Hematopoietic multipotent progenitor cell treated with erythropoietin and hydrocortisone succinate and interleukin-3 and kit ligand, for 6 days (in vitro differentiated cells): ENCODE measurements at regions not wholly inside any gene's neighbourhood (a gene's known extent, or its start where the extent isn't known, plus 50 kb on each side); places are given as distances from the start of the nearest gene placed in this dataset.

Experiments used
- DNase-seq: peaks from one replicate; pipeline ENCODE4 v3.0.0-alpha.2; 2015

DNA sequence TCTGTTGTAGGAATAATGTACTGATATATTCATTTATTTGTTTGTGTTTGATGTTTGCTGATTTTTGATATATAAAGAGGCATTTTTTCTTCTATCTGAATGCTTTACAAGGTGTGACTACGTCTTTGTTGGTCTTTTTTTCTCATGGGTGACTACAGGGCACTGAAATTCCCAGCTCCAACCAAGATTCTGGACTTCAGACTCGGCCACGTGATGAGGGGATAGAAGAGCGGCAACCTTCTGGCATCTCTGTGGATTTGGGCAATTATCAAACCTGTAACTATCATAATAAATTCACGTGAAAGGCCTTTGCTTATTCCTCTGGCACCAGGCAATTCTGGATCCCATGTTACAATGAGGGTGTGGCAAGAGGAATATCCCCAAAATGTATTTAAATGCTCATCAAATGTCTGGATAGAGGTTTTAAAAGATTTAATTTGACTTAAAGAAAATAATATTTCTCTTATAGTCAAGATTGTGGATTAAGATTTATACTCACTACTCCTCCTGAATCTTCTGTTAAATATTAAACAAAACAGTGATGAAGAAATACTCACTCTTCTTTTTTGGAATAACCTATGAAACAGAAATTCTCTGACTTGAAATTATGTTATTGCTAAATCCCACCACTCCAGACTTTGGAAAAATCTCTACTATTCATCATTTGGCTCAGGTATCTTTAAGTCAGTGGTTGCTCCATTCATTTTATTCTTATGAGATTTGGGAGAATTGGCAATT lies 276.3 kb downstream of the GPR37 start:
- DNase-seq: no peak

GRCh38 chr7:124482229-124482628 lies 283.4 kb downstream of the GPR37 start:
- DNase-seq: no peak

DNA sequence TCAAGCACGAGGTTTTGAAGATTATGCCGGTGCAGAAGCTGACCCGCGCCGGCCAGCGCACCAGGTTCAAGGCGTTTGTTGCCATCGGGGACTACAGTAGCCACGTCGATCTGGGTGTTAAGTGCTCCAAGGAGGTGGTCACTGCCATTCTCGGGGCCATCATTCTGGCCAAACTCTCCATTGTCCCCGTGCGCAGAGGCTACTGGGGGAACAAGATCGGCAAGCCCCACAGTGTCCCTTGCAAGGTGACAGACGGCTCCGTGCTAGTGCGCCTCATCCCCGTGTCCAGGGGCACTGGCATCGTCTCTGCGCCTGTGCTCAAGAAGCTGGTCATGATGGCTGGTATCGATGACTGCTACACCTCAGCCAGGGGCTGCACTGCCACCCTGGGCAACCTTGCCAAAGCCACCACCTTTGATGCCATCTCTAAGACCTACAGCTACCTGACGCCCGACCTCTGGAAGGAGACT lies 284.7 kb downstream of the GPR37 start:
- DNase-seq: no peak

DNA sequence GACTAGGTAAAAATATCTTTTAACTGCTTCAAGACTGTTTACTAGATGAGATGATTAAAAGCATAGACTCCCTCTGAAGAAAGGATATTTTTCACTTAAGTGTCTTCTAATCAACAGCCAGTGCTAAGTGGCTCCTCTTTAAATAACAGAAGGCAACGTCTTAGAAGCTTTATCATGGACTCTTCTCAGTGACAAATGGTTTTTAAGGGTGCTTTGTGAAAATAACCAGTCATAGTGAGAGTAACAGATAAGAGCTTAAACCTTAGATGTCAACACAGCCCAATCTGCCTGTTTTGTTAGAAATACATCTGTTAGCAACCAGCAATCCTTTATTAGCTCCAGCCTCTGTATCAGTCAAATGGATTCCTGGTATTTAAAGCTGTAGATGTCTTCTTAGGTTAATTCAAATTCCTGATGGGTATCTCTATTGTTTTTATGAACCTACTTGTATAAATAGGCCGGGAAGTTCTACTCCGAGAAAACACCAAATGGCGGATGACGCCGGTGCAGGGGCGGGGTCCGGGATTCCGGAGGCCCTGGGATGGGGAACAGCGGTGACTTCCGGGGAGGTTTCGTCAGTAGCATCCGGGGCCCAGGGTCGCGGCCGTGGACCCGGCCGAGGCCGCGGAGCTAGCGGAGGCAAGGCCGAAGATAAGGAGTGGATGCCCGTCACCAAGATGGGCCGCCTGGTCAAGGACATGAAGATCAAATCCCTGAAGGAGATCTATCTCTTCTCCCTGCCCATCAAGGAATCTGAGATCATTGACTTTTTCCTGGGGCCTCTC lies 285.4 kb downstream of the GPR37 start:
- DNase-seq: no peak

- DNase-seq: no peak
These were observed 303.3 kb downstream of the GPR37 start for GRCh38 chr7:124462249-124462648.

DNA sequence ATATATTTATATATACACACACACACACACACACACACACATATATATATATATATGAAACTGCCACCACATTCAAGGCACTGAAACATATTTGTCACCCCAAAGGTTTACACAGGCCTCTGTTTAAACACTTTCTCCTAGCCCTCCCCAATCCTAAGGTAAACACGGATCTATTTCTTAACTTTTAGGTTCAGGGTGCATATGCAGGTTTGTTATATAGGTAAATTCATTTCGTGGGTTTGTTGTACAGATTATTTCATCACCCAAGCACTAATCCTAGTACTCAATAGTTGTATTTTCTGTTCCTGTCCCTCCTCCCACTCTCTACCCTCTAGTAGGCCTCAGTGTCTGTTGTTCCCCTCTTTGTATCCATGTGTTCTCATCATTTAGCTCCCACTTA lies 305.0 kb downstream of the GPR37 start:
- no peak for DNase-seq

- DNase-seq: no peak
These were observed 305.5 kb downstream of the GPR37 start for GRCh38 chr7:124460056-124460450.

DNA sequence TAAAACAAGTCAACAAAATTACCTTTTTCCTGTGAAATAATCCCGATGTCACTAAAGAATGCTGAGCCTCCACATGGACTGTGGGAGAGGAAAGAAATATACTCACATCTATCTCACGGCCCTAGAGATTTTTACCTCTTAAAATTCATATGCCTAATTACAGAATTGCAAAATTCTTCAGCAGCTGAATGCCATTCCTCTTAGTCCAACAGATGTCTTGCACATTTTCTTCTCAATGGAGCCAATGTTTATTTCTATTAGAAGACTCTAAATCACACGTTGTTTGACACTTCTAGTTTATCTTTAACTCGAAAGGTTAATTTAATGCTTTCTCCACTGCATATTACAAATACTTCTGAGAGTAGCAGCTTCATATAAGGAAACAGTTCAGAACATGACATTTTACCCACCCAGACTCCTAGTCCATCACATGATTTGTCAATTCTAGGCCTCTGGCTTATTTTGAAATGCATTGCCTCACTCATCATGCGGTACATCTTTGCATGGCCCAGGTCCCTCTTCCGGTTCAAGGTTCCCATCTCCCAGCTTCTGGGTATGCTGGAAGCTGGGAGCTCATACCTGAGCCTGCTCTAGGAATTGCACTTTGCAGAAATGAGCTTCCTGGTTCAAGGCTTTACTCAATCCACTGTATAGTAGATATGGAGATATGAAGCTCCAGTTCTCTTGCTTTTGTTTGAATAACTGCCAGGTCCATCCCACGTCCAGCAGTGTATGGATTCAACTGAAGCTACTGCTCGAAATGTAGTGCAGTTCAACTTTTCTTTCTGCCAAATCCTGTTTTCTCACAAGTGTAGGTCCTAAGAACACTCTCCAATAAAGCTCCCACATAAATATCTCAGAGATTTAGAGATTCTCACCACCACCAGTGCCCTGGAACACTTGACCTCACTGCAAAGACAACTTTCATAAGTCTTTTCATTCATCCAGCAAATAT lies 306.2 kb downstream of the GPR37 start:
- no peak for DNase-seq

DNA sequence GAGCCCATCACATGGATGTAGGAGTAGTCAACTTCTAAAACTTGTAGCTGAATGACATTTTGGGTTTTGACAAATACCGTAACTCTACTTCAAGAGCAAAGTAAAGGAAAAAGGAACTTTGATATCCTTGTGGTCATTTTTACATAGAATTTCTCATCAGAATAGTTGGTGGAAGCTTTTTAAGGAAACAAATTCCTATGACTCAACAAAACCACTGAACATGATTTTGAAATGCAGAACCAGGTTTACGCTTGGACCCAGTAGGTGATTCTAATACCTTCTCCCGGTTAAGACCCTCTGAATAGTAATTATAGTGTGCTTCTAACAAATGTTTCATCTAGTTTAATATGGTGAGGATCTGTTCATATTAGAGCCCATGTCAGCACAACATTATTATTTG lies 307.8 kb downstream of the GPR37 start:
- no peak for DNase-seq

DNA sequence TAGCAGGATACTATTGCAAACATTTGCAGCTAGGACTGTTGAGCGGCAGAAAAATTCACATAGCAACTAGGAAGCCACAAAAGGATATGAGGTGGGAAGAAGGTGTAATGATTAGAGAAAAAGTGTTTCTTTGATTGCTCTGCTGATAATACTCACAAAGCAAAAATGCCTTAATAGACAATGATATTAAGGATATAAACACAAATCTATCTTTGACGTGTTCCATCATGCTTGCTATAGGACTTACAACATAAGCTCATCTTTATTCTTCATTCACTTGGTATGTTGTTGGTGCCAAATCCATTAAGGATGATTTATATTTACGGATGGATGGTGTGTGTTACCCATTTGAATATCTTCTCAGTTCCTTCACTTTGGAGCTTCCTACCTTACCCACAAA lies 309.3 kb downstream of the GPR37 start:
- DNase-seq: no peak

DNA sequence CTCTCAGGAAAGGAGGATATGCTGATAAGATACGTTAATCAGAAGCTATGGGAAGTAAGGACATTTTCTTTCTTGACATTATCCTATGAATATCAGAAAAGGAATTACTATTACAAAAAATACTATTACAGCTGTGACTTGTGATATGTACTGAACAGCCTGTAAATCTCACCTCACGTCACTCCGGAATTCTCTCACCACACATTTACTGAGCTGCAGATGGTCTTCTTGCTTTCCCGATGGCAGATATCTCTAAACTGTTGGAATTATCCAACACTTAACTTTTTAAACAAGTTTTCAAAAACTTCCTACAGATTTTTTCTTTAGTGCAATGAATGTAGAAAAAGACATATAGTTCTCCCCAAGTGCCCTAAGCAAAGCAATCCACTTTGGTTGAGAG lies 313.4 kb downstream of the GPR37 start:
- DNase-seq: no peak

- DNase-seq: no peak
These were observed 315.7 kb downstream of the GPR37 start for GRCh38 chr7:124449896-124450295.

DNA sequence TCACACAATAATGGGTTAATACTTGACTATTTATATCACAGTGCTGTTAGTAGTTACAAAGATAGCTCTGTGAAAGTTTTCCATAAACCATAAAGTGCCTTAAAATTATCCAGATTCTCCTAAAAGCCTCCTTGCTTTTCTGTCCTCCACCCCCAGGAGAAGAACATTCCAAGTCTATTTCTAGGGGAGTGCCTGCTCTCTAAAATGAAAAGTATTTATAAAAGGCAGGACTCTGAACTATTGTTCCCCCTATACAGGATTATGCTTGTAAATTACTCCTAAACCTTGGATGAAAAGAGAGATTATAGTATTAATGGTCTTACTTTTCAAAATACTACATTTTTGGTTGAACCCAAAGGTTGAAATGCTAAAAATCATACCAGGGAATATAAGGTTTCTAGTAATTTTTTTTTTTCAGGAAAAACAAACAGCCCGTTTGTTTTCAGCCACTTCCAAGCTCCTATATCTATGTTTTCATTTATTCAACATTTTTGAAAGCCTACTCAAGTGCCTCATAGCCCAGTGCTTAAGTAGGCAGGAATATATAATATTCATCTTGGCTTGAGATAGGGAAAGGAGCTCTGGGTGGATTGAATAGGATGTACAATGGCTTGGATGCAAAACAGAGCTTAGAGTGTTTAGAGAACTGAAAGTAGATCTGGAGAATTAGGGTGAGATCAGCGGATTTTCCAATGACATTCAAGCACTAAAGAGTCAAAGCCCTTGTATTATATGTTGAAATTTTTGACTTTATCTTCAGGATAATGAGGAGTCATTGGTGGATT lies 320.7 kb downstream of the GPR37 start:
- DNase-seq: no peak

GRCh38 chr7:124443762-124444161 lies 321.8 kb downstream of the GPR37 start:
- DNase-seq: no peak

DNA sequence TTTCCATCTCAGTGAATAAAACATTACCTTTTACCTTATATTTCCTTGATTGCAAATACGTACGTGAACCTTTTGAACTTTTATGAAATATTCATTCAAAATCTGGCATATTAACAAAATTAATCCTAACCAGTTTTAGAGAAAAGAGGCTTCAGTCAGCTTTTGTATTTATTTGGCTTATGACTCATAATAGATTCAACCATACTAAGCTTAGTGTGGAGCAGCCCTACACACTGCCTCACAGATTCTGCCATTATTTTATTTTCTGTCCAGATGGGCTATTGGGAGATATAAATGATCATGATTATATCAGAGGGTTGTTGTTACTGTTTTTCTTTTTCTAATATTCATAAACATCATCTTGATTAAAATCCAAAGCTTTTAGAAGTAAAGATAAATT lies 325.5 kb downstream of the GPR37 start:
- DNase-seq: no peak

DNA sequence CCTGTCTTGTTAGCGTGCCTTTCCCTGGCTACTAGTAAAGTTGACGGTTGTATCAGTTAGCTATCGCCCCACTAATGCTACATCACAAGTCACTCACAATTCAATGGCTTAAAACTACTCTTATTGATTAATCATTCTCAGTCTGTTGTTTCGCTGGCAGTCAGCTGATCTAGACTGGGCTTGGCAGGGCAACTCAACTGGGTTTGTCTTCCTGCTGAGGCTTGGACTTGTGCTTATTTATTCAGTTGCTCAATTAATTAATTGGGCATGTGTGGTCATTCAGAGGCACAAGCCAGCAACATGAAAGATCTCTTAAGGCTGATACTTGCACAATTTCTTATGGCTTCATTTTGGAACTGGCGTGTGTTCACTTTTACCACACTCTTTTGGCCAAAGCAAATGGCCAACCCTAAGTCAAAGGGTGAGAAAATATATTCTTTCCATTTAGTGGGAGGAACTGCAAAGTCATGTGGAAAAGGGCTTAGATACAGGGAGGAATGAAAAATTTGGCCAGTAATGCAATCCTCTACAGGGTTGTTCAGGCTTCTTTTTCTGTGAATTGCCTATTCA lies 333.5 kb downstream of the GPR37 start:
- DNase-seq: no peak

DNA sequence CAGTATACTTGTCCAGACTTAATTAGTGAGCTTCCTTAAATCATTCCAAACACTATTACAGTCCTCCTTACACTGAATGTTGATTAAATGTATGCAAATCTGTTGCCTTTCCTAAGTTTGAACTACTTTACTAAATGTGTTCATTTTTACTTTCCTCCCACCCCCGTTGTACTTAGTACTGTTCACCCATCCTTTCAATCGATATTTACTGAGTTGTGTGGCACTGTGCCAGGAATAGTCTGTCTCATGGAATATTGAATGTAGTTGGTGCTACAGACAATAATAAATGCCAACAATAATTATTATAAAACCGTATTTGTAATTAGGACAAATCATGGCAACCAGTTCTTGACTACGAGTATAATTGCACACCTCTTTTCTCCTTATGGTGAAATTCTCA lies 335.7 kb downstream of the GPR37 start:
- DNase-seq: no peak

GRCh38 chr7:124428781-124429180 lies 336.8 kb downstream of the GPR37 start:
- no peak for DNase-seq

DNA sequence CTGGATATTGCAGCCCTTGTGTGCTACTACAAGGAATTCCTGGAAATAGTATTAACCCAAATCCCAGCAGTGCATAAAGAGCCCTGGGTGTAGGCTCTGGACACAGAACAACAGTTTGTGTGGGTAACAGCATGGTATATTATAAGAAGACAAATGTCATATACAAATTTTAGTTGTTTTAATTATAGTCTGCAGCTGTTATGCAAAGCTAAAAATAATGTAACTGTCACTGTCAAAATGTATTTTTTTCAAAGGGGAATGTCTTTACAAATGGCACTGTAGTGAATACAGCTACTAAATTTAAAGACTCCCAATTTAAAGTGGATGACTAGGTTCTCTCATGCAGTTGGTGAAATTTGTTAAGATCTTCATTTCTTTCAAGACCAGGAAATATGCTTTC lies 339.0 kb downstream of the GPR37 start:
- no peak for DNase-seq

GRCh38 chr7:124423863-124424262 lies 341.7 kb downstream of the GPR37 start:
- no peak for DNase-seq

GRCh38 chr7:124422081-124422480 lies 343.5 kb downstream of the GPR37 start:
- DNase-seq: no peak

DNA sequence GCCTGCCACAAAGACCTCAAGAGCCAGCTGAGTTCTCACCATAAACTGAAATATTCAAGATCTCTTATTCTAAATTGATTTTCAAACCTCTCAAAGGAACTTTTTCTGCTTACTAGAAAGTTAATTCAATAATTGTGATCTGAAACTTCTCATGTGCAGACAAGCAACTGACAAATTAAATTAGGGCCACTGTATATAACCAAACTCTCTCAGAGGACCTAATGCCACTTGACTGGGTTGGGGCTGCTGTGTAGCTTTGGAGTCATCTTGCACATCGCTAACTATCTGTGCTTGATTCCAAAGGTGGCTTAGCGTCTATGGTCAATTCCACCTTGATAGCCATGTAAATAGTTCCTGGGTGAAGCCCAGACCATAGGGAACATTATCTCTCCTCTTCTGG lies 345.2 kb downstream of the GPR37 start:
- no peak for DNase-seq
